Superior temporal gyrus (tissue), 1 donor: ENCODE measurements at regions not wholly inside any gene's neighbourhood (a gene's known extent, or its start where the extent isn't known, plus 50 kb on each side); places are given as distances from the start of the nearest gene placed in this dataset.

Experiments
- DNase-seq: peaks from one replicate; pipeline ENCODE4 v3.0.0-alpha.2; 2016; ENCODE audit errors: extremely low spot score

GRCh38 chr17:79539944-79540705, 70.7 kb downstream of the RBFOX3 start:
- DNase-seq, result peak; percentile 18

GRCh38 chr17:79538291-79538690, 72.6 kb downstream of the RBFOX3 start:
- no peak for DNase-seq

GRCh38 chr17:79537686-79538085, 73.2 kb downstream of the RBFOX3 start:
- DNase-seq, result no peak

DNA sequence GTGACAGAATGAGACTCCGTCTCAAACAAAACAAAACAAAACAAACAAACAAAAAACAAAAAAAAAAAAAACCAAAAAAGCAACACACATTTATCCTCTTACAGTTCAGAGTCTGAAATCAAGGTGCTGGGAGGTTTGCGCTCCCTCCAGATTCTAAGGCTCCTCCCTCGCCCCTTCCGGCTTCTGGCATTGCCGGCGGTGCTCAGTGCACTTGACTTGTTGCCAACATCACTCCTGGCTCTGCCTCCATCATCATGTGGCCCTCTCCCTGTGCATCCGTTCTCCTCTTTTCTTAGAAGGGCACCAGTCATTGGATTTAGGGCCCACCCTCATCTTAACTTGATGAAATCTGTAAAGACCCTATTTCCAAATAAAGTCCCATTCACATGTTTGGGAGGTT, 73.8 kb downstream of the RBFOX3 start:
- DNase-seq, result no peak

DNA sequence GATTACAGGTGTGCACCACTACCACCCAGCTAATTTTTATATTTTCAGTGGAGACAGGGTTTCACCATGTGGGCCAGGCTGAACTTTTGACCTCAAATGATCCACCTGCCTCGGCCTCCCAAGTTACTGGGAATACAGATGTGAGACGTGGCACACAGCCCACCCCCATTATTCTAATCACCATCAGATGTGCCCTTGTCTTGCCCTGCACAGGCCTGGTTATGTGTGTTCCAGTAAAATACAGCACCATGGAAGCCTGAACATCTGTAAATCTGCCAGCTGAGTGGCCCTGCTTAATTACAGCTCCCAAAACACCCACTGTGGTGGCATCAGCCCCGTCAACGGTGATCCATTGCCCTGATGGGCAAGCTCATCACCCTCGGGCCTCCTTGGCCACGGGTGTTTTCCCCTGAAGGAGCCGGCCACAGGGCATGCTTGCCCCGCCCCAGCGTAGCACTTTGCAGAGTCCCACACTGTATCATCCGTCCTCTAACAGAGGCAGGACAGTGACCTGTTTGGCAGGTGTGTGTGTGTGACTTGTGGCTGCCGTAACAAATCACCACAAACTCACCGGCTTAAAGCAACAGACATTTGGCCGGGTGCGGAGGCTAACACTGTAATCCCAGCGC, 74.5 kb downstream of the RBFOX3 start:
- no peak for DNase-seq

DNA sequence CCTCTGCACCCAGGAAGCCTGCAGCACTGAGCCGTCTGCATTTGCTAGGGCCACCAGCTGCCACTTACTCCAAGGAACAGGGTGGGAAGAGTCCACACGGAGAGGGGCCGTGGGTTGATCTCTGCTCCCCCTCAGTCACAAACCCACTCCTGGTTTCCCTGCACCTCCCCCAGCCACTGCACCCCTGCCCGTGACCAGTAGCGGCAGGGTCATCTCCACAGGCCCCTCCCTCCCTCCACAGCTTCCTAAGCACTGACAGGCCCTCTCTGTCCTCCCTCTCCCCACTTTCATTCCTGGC, 75.2 kb downstream of the RBFOX3 start:
- DNase-seq, result no peak

DNA sequence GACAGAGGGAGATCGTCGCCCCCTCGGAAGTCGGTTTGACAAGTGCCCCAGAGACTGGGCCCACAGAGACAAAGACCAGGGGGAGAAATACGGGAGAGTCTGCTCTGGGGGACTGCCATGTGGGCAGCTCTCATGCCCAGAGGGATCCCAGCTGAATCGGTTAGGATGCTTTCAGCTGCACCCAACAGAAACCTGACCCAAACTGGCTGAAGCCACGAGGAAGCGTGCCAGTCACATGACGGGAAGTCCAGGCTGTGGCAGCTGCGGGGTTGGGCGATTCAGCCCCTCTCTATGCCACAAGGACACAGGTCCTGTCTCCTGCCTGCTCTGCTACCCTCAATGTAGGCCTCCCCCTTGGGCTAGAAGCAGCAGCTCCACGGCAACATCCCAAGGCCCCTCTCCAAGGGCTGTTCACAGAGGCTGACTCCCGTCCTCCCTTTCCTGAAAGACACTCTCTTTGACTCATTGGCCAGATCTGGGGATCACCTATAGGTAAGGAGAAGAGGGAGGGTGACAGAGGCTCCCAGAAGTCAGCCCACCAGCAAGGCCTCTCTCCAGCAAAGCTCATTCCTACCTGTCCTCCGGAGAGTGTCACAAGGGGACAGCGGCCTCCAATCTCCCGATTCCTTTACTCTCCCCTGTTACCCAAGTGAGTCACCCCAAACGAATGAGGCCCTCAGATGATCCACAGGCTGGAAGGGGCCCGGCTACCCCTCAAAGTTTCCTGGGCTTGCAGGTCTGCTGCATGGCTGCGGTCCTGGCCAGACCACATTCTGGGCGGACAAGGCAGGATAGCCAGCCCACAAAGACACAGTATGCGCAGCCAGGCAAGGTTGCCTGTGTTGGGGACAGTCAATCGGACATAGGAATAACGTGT, 75.8 kb downstream of the RBFOX3 start:
- DNase-seq, result no peak

DNA sequence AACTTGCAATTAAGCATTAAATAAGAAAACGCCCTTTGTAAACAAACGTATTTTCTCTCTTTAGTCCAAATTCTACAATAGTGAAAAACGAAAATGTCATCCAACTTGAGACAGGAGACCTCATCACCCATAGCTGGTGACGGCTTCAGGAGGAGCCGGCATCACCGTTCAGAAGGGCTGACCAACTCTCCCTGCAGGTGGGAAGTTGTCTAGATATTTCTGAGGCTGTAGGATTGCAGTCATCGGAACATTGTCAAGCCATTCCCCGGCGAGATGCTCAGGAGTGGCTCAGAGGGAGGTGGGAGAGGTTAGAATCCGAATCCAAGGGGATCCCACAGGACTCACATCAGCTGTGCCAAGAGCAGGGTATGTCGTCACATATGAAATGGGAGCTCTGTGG, 76.7 kb downstream of the RBFOX3 start:
- DNase-seq, result no peak

- no peak for DNase-seq
These were observed 77.7 kb downstream of the RBFOX3 start for GRCh38 chr17:79533116-79533515.

DNA sequence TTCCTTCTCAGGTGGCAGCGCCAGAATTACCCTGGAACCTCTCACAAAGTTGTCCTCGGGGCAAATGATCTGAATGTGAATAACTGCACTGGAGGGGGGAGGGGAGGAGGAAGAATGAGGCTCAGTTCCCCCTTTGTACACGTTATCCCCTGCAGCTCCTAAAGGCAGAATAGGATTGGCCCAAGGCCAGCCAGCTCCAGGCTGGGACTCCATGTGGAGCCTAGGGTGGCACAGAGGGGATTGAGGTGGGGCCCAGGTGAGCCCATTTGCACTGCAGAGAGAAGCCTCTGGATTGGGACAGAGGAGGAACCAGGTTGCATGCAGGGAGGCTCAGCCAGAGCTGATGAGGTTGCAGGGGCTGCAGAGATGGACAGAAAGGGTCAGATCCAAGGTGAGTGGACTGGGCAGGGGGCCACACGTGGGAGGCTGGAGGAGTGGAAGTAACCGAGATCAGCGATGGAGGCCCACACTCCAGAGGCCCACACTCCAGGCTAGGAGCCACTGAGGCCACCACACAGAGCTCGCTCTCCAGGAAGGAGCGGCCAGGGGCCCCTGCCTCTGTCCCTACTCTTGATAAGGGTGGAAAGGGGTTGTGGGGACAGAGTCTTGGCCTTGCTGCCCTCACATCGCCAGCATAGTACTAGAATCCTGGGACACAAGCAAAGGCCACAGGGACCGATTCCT, 78.6 kb downstream of the RBFOX3 start:
- DNase-seq, result no peak

DNA sequence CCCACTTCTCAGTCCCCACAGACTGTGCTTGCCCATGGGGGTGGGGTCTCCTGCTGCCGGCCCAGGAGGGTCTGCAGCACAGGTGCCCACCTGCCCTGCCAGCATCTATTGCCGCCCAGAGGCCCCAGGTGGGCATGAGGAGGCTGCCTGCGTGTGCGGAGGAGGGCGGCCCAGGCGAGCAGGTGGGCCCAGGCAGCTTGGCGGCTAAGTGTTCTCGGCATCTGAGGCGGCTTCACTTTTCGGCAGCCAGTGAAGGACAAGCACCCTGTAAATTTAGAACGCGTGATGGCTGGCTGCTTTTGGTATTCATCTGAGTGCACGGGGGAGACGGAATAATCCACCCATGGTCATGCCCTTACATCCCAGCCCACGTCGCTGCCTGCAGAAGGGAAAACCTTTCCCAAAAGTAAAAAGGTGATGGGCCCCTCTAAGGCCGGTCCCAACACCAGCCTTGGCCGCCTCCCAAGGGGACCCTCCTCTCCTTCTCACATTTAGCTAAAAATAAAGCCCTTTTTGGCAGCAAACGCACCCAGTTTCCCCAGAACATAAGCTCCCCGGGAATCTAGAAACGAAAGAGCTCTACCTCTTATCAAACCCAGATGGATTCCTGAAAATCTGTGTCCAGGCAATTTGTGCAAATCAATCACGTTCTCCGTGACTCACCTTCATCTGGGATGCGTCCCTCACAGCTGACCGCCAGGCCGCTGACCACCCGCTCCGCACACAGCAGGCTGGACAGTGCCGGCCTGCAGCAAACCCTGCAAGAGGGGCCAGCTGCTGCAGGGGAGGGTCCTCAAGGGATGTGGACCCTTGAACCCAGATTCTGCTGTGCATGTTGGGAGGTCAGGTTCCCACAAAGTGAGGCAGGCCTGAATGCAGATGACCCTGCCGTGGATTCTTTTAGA, 79.4 kb downstream of the RBFOX3 start:
- DNase-seq, result peak; percentile 48

- no peak for DNase-seq
These were observed 80.3 kb downstream of the RBFOX3 start for GRCh38 chr17:79530361-79531105.

GRCh38 chr17:79529661-79530081, 81.2 kb downstream of the RBFOX3 start:
- no peak for DNase-seq

GRCh38 chr17:79528592-79529125, 82.2 kb downstream of the RBFOX3 start:
- DNase-seq, result no peak

GRCh38 chr17:79527306-79527705, 83.5 kb downstream of the RBFOX3 start:
- DNase-seq, result no peak

DNA sequence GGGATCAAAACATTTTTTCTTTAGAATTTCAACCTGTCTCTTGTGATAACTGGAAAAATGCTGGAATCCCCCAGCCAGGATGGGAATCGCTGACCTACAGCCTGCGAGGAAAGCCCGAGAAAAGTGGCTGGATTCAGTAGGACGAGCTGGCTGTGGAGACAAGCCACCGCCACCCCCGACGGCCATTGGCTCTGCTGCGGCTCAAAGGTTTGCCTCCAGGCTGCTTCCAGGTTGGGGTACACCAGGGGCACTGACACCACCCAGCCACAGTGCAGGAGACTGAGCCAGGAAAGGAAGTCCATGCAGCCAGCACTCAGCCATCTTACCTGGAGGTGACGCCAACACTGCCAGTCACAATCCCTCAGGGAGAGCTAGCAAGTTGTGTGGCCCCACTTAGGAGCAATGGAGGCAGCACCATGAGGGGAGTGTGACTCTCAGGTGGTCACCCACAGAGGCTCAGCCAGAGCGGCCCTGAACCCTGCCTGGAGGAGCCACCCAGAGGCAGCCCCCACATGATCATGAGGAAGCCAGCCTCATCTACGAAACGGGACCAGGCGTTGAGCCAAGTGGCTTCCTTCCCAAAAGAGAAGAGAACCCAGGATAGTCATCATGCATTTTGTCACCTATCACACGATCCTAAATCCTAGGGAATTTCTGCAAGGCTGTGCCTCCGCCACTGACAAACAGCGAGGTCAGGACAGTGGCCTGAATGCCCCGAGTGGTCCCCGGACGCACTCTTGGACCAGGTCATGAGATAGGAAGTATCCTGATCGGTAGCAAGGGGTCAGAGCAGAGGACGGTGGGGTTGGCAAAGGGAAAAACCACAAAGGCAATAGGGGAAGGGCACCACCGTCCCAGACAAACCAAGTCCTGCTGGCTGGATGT, 84.8 kb downstream of the RBFOX3 start:
- no peak for DNase-seq

- no peak for DNase-seq
These were observed 86.4 kb downstream of the RBFOX3 start for GRCh38 chr17:79524213-79525187.

DNA sequence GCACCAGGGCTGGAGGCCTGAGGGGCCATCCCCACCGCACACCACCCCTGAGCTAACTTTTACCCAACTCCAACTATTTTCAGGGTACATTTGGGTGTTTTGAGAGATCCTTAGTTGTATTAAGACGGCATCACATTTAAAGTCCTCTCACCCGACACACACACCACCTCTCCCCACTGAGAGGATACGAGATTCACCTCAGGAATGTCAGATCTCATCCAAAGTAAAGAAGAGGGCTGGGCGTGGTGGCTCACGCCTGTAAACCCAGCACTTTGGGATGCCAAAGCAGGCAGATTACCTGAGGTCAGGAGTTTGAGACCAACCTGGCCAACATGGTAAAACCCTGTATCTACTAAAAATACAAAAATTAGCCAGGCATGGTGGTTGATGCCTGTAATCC, 88.4 kb downstream of the RBFOX3 start:
- no peak for DNase-seq
